Thyroid gland (tissue), 4 donors: ENCODE measurements at regions not wholly inside any gene's neighbourhood (a gene's known extent, or its start where the extent isn't known, plus 50 kb on each side); places are given as distances from the start of the nearest gene placed in this dataset.

Experiments
- DNase-seq, 2 donors: peaks; one replicate each; pipeline ENCODE4 v3.0.0-alpha.2; 2019
- H3K27ac ChIP-seq, 3 donors: fragments of 200-600 bp; sonication (generic); 1 replicate in 2 of 3; 2 replicates in 1 of 3; pipeline ENCODE4 v1.5.1; 2016 to 2019; ENCODE audit warnings: mild to moderate bottlenecking in 1 of 3, moderate library complexity in 1 of 3
- H3K27me3 ChIP-seq: fragments of 200-600 bp; sonication (generic); one replicate; pipeline ENCODE4 v1.5.1; 2019
- H3K36me3 ChIP-seq, 2 donors: fragments of 200-600 bp; sonication (generic); one replicate each; pipeline ENCODE4 v1.5.1; 2016 to 2019
- H3K4me1 ChIP-seq, 2 donors: fragments of 200-600 bp; sonication (generic); one replicate each; pipeline ENCODE4 v1.5.1; 2017 to 2019
- H3K4me3 ChIP-seq, 3 donors: fragments of 200-600 bp; sonication (generic); replicated peaks in 1 of 3; 1 replicate in 2 of 3; 2 replicates in 1 of 3; pipeline ENCODE4 v1.5.1; 2016; ENCODE audit warnings: mild to moderate bottlenecking in 1 of 3
- H3K9me3 ChIP-seq: fragments of 200-600 bp; sonication (generic); one replicate; pipeline ENCODE4 v1.5.1; 2017
- POLR2A ChIP-seq, 2 donors: fragments of 450-650 bp; IDR thresholded peaks; one replicate each; pipeline ENCODE4 v1.6.1; 2017; ENCODE audit warnings: antibody characterized with exemption in 2 of 2, mild to moderate bottlenecking in 2 of 2, moderate library complexity in 1 of 2
- WGBS, 2 donors: methylation state at CpG; one replicate each; pipeline ENCODE4 v1.1.5; 2017; 5-methylcytosine and 5-hydroxymethylcytosine counted together
- intact Hi-C: fragments of 100-400 bp; cut with DNase I; formaldehyde crosslinking; loops from one replicate; pipeline ENCODE4 v1.15.1; 2023
- TF ChIP-seq, protein P1 (sequence below), 6 experiments: fragments of 200-600 bp in 3 of 6; fragments of 450-650 bp in 3 of 6; sonication (generic) in 3 of 6; IDR thresholded peaks; one replicate each; pipeline ENCODE4 v1.5.1; 2016 to 2019; ENCODE audit warnings: antibody characterized with exemption in 6 of 6, mild to moderate bottlenecking in 2 of 6, inconsistent platforms in 1 of 6, moderate library complexity in 1 of 6

DNA sequence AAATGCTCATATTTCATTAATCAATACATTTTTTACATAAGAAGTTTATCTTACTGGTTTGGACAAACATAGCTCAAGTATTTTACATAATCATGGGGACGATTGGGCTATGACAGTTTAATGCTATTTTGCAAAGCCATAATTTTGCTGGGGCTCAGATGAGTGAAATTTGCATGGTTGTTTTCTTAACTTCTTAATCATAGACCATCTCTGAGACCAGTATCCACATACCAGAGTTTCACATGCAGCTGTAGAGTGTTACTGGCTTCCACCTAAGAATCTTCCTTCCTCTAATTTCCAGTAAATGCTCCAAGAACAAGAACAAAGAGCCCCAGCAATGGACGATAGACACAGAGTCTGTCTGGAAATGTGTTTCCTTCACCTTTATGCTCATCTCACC lies 303.0 kb upstream of the TMEM132C start:
- H3K27me3 ChIP-seq: no peaks in the 10 kb centered on the region
- no peak overlapping the region for H3K27ac ChIP-seq
- no peak for TF ChIP-seq POLR2A (IDR thresholded peaks at IDR 0.05)
- TF ChIP-seq, protein P1, sequence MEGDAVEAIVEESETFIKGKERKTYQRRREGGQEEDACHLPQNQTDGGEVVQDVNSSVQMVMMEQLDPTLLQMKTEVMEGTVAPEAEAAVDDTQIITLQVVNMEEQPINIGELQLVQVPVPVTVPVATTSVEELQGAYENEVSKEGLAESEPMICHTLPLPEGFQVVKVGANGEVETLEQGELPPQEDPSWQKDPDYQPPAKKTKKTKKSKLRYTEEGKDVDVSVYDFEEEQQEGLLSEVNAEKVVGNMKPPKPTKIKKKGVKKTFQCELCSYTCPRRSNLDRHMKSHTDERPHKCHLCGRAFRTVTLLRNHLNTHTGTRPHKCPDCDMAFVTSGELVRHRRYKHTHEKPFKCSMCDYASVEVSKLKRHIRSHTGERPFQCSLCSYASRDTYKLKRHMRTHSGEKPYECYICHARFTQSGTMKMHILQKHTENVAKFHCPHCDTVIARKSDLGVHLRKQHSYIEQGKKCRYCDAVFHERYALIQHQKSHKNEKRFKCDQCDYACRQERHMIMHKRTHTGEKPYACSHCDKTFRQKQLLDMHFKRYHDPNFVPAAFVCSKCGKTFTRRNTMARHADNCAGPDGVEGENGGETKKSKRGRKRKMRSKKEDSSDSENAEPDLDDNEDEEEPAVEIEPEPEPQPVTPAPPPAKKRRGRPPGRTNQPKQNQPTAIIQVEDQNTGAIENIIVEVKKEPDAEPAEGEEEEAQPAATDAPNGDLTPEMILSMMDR (IDR thresholded peaks at IDR 0.05): no peak
- intact Hi-C loops: no loop called here
- H3K4me1 ChIP-seq: no peaks in the 10 kb centered on the region
- DNase-seq: no peak
- no peaks in the 10 kb centered on the region for H3K36me3 ChIP-seq
- 68 to 70% methylated on average over 2 of the region's 2 CpGs for WGBS, 2 donors
- H3K9me3 ChIP-seq: no peaks in the 10 kb centered on the region
- H3K4me3 ChIP-seq: no peak overlapping the region

DNA sequence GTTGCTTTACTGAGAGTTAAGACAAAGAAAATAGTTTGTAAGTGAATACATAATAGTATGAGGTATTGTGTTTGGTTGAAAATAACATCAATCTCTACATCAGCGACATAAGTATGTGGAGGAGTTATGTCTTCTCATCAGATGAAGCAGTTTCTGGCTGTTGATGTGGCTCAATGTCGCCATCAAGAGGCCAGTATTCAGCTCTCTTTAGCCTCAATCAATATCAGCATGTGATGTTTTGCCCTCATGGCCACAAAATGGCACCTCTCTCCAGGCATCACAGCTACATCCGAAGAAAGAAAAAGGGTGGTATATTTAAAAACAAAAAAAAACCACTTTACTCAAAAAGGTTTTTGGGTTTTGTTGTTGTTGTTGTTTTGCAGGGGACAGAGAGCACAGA lies 302.3 kb upstream of the TMEM132C start:
- Histone ChIP-seq H3K4me1 (no peaks in the 10 kb centered on the region), H3K27ac (no peak overlapping the region), H3K4me3 (no peak overlapping the region), H3K27me3 (no peaks in the 10 kb centered on the region), H3K36me3 (no peaks in the 10 kb centered on the region), H3K9me3 (no peaks in the 10 kb centered on the region)
- no peak for DNase-seq
- 78 to 80% methylated on average over 3 of the region's 3 CpGs for WGBS, 2 donors
- intact Hi-C loops: no loop called here
- TF ChIP-seq, protein P1 (IDR thresholded peaks at IDR 0.05): no peak
- TF ChIP-seq POLR2A (IDR thresholded peaks at IDR 0.05): no peak

DNA sequence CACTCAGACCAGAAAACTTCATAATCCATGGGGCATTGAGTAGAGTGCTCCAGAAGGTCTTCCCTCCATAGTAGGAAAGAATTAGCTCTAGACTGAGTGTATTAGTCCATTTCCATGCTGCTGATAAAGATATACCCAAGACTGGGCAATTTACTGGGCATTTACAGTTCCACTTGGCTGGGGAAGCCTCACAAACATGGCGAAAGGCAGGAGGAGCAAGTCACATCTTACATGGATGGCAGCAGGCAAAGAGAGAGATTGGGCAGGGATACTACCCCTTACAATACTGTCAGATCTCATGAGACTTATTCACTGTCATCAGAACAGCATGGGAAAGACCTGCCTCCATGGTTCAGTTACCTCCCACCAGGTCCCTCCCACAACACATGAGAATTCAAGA lies 300.6 kb upstream of the TMEM132C start:
- Histone ChIP-seq H3K4me1 (no peaks in the 10 kb centered on the region), H3K36me3 (no peaks in the 10 kb centered on the region), H3K9me3 (no peaks in the 10 kb centered on the region), H3K27me3 (no peaks in the 10 kb centered on the region), H3K4me3 (no peak overlapping the region), H3K27ac (no peak overlapping the region)
- 94 to 96% methylated on average over 1 of the region's 1 CpG for WGBS, 2 donors
- DNase-seq: no peak
- TF ChIP-seq POLR2A (IDR thresholded peaks at IDR 0.05): no peak
- TF ChIP-seq, protein P1 (IDR thresholded peaks at IDR 0.05): no peak
- intact Hi-C loops: no loop called here

DNA sequence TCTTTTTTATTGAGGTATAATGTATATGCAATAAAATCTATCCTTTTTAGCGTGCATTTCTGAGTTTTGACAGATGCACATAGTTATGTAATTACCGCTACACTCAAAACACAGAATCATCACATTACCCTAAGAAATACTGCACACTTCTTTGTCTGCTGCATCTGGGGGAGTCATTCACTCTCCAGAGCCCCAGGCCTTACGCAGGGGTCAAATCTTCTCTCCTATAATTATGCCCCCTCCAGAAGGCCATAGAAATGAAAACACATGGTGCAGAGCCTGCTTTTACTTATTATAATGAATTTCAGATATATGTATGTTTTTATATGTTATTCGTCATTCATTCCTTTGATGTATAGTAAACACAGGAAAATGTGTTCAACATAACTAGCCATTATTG lies 296.5 kb upstream of the TMEM132C start:
- Histone ChIP-seq H3K9me3 (no peaks in the 10 kb centered on the region), H3K36me3 (no peaks in the 10 kb centered on the region), H3K27me3 (no peaks in the 10 kb centered on the region), H3K27ac (no peak overlapping the region), H3K4me3 (no peak overlapping the region), H3K4me1 (no peaks in the 10 kb centered on the region)
- intact Hi-C loops: no loop called here
- no peak for DNase-seq
- WGBS, 2 donors: 62 to 73% methylated on average over 4 of the region's 4 CpGs
- no peak for TF ChIP-seq POLR2A (IDR thresholded peaks at IDR 0.05)
- TF ChIP-seq, protein P1 (IDR thresholded peaks at IDR 0.05): no peak

DNA sequence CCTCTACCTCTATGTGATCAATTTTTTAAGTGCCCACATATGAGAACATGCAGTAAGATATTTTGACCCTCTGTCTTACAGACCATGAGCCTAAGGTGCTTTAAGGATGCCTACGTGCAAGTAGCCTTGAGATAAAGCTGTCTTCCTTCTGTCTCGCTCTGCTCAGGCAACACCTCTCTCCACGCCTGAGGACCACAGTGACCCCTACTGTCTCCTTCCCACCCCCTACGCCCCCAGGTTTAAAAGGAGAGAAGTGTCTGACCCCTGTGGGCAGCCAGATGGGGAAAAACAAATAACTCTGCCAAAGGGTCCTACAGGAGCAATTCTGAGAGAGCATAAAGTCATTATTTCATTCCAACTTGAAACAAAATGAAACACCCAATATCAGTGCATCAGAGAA lies 286.4 kb upstream of the TMEM132C start:
- 64 to 74% methylated on average over 4 of the region's 4 CpGs for WGBS, 2 donors
- Histone ChIP-seq H3K27me3 (no peaks in the 10 kb centered on the region), H3K4me3 (no peak overlapping the region), H3K9me3 (no peaks in the 10 kb centered on the region), H3K4me1 (no peaks in the 10 kb centered on the region), H3K27ac (no peak overlapping the region), H3K36me3 (no peaks in the 10 kb centered on the region)
- DNase-seq: no peak
- intact Hi-C loops: no loop called here
- TF ChIP-seq POLR2A (IDR thresholded peaks at IDR 0.05): no peak
- TF ChIP-seq, protein P1 (IDR thresholded peaks at IDR 0.05): no peak
